ENCODE measurements at regions not wholly inside any gene's neighbourhood (a gene's known extent, or its start where the extent isn't known, plus 50 kb on each side); places are given as distances from the start of the nearest gene placed in this dataset.

GRCh38 chr14:97874394-97874793, 1077.2 kb downstream of the VRK1 start:
- DNase-seq (ENCODE audit: low spot score): no peak

- DNase-seq (ENCODE audit: low spot score): no peak
These were observed 1081.0 kb downstream of the VRK1 start for GRCh38 chr14:97878206-97878605.

DNA sequence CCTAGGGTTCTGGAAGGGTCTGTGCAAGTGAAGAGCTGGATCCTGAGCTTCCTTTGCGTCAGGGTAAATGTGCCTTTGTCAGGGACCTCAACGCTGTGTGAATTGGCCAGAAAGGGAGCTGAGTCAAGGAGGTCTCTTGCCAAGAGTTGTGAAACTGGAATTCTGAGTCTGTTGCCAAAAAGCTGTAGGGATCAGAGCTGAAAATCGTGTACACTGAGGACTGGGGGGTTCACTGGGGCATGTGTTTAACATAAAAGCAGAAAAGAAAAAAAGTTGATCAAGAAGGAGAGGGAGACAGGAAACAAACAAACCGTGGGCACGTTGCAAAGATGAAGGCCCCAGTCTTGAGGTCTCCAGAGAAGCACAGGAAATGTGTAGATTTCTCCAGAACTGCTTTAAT, 1081.5 kb downstream of the VRK1 start:
- no peak for DNase-seq (ENCODE audit: low spot score)

DNA sequence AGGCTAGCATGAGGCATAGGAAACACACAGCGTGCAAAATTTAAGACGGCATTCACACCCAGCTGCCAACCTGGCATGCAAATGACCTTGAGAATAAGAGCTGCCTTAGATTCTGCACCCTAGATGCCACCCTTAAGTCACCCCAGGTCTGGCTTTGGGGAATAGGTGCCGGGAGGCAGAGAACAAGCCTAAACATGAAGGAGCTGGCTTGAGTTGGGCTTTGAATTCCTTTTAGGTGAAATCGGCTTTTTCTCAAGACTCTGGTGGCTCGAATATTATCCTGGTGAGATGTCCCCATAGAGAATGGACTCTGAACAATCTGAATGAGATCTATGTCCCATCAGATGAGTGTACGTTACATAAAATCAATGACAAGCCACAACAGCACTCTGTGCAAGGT, 1090.5 kb downstream of the VRK1 start:
- no peak for DNase-seq (ENCODE audit: low spot score)

DNA sequence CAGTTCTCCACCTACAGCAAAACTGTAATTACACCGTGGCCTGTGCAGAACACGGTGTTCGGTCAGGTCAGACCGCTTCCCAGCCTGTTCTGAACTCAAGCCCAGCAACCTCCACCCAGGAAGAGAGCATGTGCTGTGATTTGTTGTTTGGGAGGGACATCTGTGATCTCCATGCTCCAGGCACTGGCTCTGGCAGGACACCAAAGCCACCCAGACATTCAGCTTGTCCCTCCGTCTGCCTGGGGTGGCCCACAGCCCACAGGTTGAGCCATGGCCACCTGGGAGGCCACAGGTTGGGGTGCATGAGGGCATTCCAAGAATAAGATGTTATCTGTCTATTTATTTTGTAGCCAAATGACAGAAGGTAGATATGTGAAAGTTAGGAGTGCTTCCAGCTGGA, 1091.1 kb downstream of the VRK1 start:
- DNase-seq (ENCODE audit: low spot score): no peak

- no peak for DNase-seq (ENCODE audit: low spot score)
These were observed 1094.3 kb downstream of the VRK1 start for GRCh38 chr14:97891515-97891914.

DNA sequence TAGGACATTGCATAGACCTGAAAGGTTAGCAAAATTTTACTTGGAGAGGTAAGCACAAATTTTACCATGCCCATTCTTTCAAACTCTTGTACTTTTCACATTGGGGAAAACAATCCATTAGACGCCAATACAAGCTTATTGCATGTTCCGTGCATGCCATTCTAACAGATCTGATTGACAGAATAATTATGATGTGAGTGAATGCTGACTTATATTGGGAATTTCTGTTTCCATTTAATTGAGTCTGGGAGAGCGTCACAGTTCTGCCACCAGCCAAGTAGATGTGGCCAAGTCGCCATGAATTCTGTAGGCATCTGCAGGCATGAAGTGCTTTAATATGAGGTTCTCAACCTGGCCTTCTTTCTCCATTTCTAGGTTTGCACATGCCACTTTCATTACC, 1097.4 kb downstream of the VRK1 start:
- no peak for DNase-seq (ENCODE audit: low spot score)

DNA sequence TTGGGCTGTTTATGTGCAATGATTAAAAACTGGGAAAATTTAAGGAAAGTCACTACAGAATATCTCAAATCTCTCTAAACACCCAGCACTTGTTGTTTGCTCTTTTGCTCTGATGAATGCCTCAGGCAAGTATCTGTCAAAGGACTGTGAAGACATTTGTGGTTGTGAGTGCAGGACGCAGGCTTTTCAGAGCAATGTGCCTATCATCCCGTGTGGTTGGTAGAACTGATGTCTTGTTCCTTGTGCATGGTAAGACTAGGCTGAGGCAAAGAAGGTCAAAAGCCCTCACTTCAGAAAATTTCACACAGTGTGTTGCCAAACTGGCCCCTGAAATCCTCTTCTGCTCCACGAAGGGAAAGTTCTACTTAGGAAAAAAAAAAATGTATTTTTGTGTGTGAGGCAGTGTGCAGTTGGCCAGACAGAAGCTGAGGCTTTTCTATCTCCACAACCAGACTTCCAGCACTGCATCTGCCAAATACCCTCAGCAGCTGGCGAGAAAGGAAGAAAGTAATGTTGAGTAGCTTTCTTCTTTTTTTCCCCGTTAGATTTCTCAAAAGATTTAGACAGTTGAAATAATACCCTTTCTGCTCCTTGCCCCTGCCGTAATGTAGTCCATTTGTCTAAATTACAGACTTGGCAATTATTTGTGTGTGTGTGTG, 1103.1 kb downstream of the VRK1 start:
- no peak for DNase-seq (ENCODE audit: low spot score)

DNA sequence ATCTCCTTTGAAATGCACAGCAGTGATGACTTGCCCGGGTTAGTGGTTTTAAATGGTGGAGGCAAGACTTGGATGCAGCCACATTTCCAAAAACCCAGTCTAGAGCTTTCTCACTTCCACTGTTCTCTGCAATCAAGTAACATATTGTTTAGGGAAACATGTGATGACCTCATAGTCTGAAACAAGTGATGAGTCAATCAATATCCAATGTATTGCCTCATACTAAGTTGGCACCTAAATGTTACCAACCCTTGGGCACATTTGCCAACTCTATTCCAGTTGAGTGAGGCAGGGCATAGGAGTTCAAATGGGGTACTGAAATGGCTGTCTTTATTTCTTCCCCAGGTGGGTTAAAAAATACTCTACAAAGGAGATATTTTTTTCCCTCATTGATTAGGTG, 1105.4 kb downstream of the VRK1 start:
- no peak for DNase-seq (ENCODE audit: low spot score)

GRCh38 chr14:97903821-97904220, 1106.6 kb downstream of the VRK1 start:
- DNase-seq (ENCODE audit: low spot score): no peak

DNA sequence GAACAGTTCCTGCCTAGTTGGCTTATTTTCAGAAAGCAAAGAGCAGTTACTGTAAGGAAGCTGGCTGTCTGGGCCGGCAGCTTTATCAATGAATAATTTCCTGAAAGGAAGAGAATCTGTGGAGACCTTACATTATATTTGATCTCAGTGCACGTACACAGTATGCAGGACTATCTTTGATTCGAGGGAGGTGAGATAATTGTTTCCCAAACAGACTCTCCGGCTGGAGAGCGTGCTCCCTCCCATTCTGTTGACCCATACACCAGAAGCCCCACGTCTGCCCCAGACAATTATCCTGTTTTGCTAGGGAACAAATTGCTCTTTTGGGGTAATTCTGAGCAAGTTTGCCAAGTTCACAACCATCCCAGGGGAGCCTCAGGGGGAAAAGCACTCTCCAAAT, 1115.0 kb downstream of the VRK1 start:
- DNase-seq (ENCODE audit: low spot score): no peak

- no peak for DNase-seq (ENCODE audit: low spot score)
These were observed 1118.9 kb downstream of the VRK1 start for GRCh38 chr14:97916100-97916499.

GRCh38 chr14:97916669-97917568, 1119.7 kb downstream of the VRK1 start:
- no peak for DNase-seq (ENCODE audit: low spot score)

DNA sequence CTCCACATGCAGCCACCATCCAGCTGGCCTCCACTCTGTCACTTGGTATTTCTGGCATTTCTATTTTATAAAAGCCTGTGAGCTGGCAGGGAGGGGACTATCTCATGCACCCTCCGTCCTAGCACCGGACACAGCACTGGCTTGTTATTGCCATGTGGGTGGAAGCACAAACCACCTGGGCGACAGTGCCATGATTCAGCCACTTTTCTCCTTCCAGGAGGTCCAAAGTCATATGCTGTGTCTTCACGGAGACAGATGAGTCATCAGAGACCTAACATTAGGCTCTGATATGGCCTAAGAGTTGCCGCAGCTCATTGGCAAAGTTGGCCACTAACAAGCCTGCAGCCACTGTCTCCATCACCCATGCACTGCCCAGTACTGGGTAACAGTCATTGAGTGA, 1123.0 kb downstream of the VRK1 start:
- no peak for DNase-seq (ENCODE audit: low spot score)

DNA sequence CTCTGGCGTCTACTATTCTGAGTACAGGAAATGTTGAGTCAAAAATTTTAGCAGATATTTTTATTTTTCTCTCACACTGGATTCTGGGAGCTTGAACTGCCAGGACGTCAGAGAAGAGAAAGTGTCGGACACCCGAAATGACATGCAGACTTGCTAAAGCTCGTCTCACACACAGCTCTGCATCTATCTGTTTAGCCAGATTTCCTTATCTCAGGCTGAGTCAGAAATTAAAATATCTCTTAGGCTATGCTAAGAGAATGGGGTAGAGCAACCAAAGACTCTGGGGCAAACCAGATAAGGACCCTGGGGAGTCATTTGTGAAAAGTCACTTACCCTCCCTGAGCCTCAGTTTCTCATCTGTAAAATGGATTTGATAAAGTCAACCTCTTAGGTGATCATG, 1124.1 kb downstream of the VRK1 start:
- no peak for DNase-seq (ENCODE audit: low spot score)

DNA sequence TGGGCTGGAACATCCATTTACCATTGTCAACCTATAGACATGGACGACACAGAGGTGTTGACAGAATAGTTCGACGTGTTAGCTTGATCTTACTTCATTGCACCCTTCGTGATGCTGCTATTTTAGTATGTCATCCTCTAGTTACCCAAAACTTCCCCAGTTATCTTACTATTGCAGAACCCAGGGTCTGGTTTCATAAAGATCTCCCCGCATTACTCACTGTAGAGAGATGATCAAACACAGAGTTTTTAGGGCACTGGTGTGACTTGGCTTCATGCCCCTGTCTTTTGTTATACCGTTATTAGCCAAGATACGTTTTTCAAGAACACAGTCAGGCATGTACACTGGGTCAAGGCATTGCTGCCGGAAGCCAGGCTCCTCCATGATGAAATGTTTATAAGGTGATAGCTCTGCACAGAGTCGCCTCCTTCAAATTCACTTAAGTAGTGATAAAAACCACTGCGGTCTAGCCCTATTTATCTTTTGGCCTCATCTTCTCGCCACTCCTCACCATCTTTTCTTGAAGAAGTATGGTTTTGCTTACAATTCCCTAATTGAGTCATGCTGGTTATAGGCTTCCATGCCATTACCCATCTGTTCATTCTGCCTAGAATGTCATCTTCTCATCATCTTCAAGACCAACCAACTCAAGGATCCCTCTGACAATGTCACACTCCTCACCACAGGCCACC, 1127.9 kb downstream of the VRK1 start:
- DNase-seq (ENCODE audit: low spot score): no peak

DNA sequence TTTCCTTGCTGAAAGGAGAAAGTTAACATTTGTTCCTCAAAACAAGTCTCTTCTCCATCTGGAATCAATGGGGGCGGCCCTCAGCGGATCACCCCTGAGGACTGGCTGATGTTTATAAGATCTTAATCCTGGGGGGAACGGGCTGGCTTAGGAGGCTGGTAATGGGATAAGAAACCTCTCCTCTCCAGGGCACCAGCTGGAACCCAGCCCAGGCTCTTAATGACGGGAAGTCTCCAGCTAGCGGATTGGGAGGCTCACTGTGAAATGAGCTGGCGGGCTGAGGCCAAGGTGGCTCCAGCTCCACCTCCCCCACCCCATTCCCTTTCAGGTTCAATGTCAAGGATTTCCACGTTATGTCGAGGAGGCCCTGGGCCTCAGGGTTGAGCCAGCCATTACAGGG, 1133.0 kb downstream of the VRK1 start:
- DNase-seq (ENCODE audit: low spot score): no peak

- no peak for DNase-seq (ENCODE audit: low spot score)
These were observed 1134.1 kb downstream of the VRK1 start for GRCh38 chr14:97931273-97931672.

GRCh38 chr14:97942921-97943320, 1145.7 kb downstream of the VRK1 start:
- DNase-seq (ENCODE audit: low spot score): no peak

DNA sequence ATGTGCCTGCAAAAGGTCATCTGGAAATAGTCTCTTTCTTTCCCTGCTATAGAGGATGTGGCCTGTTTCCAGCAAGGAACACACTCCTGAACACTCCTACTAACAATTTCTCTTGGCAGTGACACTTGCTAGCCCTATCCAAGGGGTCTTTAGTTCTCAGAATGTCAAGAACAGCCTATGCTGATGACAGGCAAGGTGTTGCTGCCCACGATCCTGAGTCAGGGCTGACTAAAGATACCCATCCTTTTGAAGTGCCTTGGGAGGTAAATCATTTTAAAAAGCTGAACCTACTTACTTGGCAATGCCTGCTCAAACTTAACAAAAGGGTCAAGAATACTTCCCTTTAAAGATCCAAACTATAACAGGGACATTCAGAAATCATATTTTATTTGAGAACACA, 1146.4 kb downstream of the VRK1 start:
- no peak for DNase-seq (ENCODE audit: low spot score)

- DNase-seq (ENCODE audit: low spot score): no peak
These were observed 1147.2 kb downstream of the VRK1 start for GRCh38 chr14:97944380-97944779.

DNA sequence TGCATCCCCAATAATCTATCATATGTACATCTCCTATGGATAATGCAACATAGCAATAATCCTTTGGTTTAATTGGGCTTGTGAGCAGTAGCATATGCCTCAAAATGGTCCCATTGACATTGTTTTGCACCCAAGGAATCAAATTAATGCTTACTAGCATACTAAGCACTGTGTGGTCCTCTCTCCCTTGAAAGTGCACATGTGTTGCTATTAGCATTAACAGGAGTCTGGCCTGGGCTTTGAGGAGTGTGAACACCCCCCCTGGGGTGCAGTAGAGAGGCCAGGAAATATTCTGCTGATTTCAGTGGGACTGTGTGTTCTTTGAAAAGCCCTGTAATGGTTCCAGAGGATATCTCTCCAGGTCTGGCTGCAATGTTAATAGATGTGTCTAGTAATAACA, 1148.4 kb downstream of the VRK1 start:
- no peak for DNase-seq (ENCODE audit: low spot score)

- no peak for DNase-seq (ENCODE audit: low spot score)
These were observed 1149.1 kb downstream of the VRK1 start for GRCh38 chr14:97946240-97946639.
